Activated T-helper 17 cell treated with anti-CD3 and anti-CD28 coated beads, Interleukin-2, amount 50 U/mL, for 72 hours (primary cell): ENCODE measurements at regions not wholly inside any gene's neighbourhood (a gene's known extent, or its start where the extent isn't known, plus 50 kb on each side); places are given as distances from the start of the nearest gene placed in this dataset.
"Not testable (repeated sequence)": the region's sequence is repeated elsewhere in the genome, so short reads cannot be mapped to it uniquely, and the experiment has no call there.

Source experiments
- ATAC-seq: fragments of 150-1000 bp; cut with Tn5 transposase; replicated peaks from 2 replicates; pipeline ENCODE4 v1.10.0; 2021; ENCODE audit warnings: mild to moderate bottlenecking, moderate library complexity
- H3K27ac Mint-ChIP-seq: one replicate; pipeline ENCODE4 v1.8.0; 2022; ENCODE audit warnings: mixed read lengths
- H3K27me3 Mint-ChIP-seq: one replicate; pipeline ENCODE4 v1.8.0; 2022; ENCODE audit warnings: mixed read lengths
- H3K36me3 Mint-ChIP-seq: one replicate; pipeline ENCODE4 v1.8.0; 2022; ENCODE audit warnings: low read depth, mild to moderate bottlenecking, mixed read lengths
- H3K4me1 Mint-ChIP-seq: one replicate; pipeline ENCODE4 v1.8.0; 2022; ENCODE audit warnings: mixed read lengths
- H3K4me3 Mint-ChIP-seq: one replicate; pipeline ENCODE4 v1.8.0; 2022; ENCODE audit warnings: mild to moderate bottlenecking, mixed read lengths
- H3K9me3 Mint-ChIP-seq: one replicate; pipeline ENCODE4 v1.8.0; 2022; ENCODE audit warnings: mixed read lengths

GRCh38 chr5:71924980-71925379 lies 182.3 kb upstream of the MAP1B start:
- Mint-ChIP-seq H3K27me3 (peaks cover 37% of the 10 kb centered on the region), H3K36me3 (no peaks in the 10 kb centered on the region), H3K9me3 (peaks cover 12% of the 10 kb centered on the region), H3K4me1 (no peaks in the 10 kb centered on the region), H3K27ac (no peak overlapping the region), H3K4me3 (no peak overlapping the region)
- no peak for ATAC-seq

DNA sequence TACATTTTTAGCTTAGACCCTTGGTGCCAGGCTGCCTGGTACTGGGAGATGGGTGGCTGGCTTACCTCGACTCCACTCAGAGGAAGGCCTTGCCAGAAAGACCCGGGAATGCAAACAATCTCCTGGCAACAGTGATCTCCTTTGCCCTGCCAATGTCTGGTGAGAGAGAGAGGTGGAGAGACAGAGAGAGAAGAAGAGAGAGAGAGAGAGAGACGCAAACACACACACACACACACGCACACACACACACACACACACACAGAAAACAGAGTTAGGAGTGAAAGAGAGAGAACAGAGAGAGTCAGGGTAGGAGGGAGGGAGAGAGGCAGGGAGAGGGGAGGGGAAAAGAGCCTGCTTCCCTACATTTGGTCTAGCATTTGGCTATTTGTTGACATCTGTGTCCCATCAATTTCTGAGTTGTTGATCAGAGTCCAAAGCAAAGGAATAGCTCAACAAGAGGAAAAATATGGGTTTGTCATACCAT lies 181.6 kb upstream of the MAP1B start:
- Mint-ChIP-seq H3K4me3 (no peak overlapping the region), H3K4me1 (no peaks in the 10 kb centered on the region), H3K9me3 (peaks cover 12% of the 10 kb centered on the region), H3K36me3 (no peaks in the 10 kb centered on the region), H3K27ac (no peak overlapping the region), H3K27me3 (peaks cover 37% of the 10 kb centered on the region)
- no peak for ATAC-seq

GRCh38 chr5:71929003-71929402 lies 178.3 kb upstream of the MAP1B start:
- Mint-ChIP-seq H3K4me1 (no peaks in the 10 kb centered on the region), H3K36me3 (no peaks in the 10 kb centered on the region), H3K27me3 (peaks cover 38% of the 10 kb centered on the region), H3K27ac (no peak overlapping the region), H3K9me3 (peaks cover 12% of the 10 kb centered on the region), H3K4me3 (no peak overlapping the region)
- no peak for ATAC-seq

- H3K4me1 Mint-ChIP-seq, H3K36me3 Mint-ChIP-seq, H3K4me3 Mint-ChIP-seq, ATAC-seq, H3K27ac Mint-ChIP-seq: not testable (repeated sequence)
- peaks cover 15% of the 10 kb centered on the region for H3K9me3 Mint-ChIP-seq
- peaks cover 25% of the 10 kb centered on the region for H3K27me3 Mint-ChIP-seq
Observed at GRCh38 chr5:71930554-71930953, 176.7 kb upstream of the MAP1B start.

DNA sequence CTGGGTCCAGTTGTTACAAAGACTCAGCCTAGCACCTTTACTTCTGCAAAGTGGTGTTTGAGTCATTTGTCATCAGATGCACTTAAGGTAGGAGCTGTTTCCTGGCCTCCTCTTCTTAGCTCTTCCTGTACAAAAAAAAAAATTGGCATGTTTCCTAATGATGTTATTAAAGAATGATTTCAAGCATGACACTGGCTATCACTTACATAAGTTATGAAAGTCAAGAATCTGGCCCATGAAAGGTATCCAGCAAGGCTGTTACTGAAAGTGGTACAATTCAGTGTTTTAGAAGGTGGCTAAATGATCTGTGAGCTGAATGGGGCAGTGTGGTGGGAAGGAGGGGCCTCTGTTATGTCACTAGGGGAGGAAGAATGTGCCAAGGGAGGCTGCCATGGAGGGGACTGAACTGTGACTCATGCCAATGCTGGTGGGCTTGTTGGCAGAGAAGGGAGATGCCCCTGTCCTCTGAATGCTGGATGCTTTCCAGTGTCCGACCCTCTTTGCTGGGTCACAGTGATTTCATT lies 175.1 kb upstream of the MAP1B start:
- Mint-ChIP-seq H3K36me3 (no peaks in the 10 kb centered on the region), H3K27ac (no peak overlapping the region), H3K4me3 (no peak overlapping the region), H3K4me1 (no peaks in the 10 kb centered on the region), H3K27me3 (peaks cover 20% of the 10 kb centered on the region), H3K9me3 (peaks cover 10% of the 10 kb centered on the region)
- no peak for ATAC-seq

GRCh38 chr5:71932655-71933338 lies 174.5 kb upstream of the MAP1B start:
- Mint-ChIP-seq H3K27me3 (peaks cover 14% of the 10 kb centered on the region), H3K9me3 (peaks cover 4% of the 10 kb centered on the region), H3K4me1 (no peaks in the 10 kb centered on the region), H3K4me3 (no peak overlapping the region), H3K36me3 (no peaks in the 10 kb centered on the region), H3K27ac (no peak overlapping the region)
- no peak for ATAC-seq

DNA sequence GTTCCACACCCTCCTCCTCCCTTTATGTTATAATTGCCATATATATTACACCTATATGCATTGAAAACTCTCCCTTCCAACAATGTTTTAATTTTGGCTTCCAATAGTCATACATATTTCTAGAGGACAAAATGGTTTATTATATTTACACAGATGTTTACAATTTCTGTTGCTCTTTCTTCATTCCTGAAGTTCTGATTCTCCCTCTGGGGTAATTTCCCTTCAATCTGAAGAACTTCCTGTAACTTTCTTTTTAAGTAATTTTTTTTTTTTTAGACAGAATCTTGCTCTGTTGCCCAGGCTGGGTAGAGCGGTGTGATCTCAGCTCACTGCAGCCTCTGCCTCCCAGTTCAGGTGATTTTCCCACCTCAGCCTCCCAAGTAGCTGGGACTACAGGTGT lies 173.0 kb upstream of the MAP1B start:
- Mint-ChIP-seq H3K36me3 (no peaks in the 10 kb centered on the region), H3K4me1 (no peaks in the 10 kb centered on the region), H3K27ac (no peak overlapping the region)

DNA sequence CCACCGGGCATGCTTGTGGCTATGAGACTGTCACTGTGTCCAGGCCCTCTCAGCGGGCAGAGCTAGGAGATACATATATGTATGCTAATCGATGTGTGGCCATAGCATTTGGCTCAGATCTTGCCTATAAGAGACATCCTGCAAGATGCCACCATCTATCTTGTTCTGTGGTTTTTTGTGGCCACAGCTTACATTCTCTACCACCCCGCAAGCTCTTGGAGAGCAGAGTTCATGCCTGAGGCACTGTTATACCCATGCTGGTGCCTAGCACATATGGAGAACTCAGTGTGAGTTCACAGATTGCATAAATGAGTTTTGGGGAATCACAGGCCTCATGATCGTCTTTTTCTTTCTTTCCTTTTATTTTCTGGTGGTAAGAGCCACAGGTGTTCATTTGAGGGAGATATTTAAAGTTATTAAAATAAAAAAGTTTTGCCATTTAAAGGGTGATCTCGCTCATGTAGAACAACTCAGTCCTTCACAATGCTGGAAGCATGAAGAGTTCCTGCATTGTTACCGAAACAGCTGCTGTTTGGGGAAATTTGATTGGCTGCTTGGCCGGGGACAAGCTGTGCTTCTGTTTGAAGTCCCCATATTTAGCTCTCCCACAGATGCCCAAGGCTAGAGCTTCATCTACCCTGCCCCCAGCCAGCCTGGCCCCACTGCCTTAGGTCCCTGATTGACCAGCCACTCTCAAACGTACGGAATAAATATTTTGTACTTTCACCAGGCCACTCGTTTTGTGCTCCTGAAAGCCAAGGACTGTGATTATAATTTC lies 169.2 kb upstream of the MAP1B start:
- no peaks in the 10 kb centered on the region for H3K36me3 Mint-ChIP-seq
- peaks cover 11% of the 10 kb centered on the region for H3K27me3 Mint-ChIP-seq
- no peak for ATAC-seq
- H3K9me3 Mint-ChIP-seq: peaks cover 3% of the 10 kb centered on the region
- no peaks in the 10 kb centered on the region for H3K4me1 Mint-ChIP-seq
- H3K4me3 Mint-ChIP-seq: no peak overlapping the region
- no peak overlapping the region for H3K27ac Mint-ChIP-seq

More for the DNA sequence above, 173.0 kb upstream of the MAP1B start:
- no peak for ATAC-seq
- no peak overlapping the region for H3K4me3 Mint-ChIP-seq
- H3K27me3 Mint-ChIP-seq: peaks cover 17% of the 10 kb centered on the region
- peaks cover 3% of the 10 kb centered on the region for H3K9me3 Mint-ChIP-seq

DNA sequence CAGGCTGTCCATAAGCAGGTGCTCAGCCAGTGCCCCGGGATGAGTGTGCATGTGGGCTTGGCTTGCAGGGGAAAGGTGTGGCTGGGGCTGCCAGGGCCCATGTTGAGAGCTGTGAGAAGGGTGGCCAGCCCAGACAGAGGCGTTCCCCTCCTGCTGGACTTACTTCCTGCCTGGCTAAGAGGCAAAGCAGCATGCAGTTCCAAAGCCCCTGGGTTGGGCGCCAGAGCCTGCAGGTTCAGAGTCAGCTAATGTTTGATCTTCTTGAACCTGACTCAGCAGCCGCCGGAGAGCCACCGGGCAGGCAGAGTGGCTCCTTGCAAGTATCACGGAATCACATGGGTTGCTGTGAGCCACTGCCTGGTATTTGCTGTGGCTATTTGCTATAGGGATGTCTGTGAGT lies 168.4 kb upstream of the MAP1B start:
- Mint-ChIP-seq H3K4me1 (no peaks in the 10 kb centered on the region), H3K4me3 (no peak overlapping the region), H3K27me3 (peaks cover 11% of the 10 kb centered on the region), H3K27ac (no peak overlapping the region), H3K9me3 (peaks cover 3% of the 10 kb centered on the region), H3K36me3 (no peaks in the 10 kb centered on the region)
- no peak for ATAC-seq

- no peaks in the 10 kb centered on the region for H3K4me1 Mint-ChIP-seq
- H3K36me3 Mint-ChIP-seq: no peaks in the 10 kb centered on the region
- peaks cover 3% of the 10 kb centered on the region for H3K9me3 Mint-ChIP-seq
- ATAC-seq: peak; percentile 7
- peaks cover 14% of the 10 kb centered on the region for H3K27me3 Mint-ChIP-seq
- no peak overlapping the region for H3K27ac Mint-ChIP-seq
- no peak overlapping the region for H3K4me3 Mint-ChIP-seq
Observed at GRCh38 chr5:71939452-71940230, 167.6 kb upstream of the MAP1B start.

- H3K4me3 Mint-ChIP-seq: no peak overlapping the region
- peaks cover 1% of the 10 kb centered on the region for H3K9me3 Mint-ChIP-seq
- no peak overlapping the region for H3K27ac Mint-ChIP-seq
- H3K36me3 Mint-ChIP-seq: no peaks in the 10 kb centered on the region
- H3K4me1 Mint-ChIP-seq: no peaks in the 10 kb centered on the region
- peaks cover 18% of the 10 kb centered on the region for H3K27me3 Mint-ChIP-seq
- ATAC-seq: no peak
Observed at GRCh38 chr5:71943874-71944273, 163.4 kb upstream of the MAP1B start.

GRCh38 chr5:71945436-71945835 lies 161.8 kb upstream of the MAP1B start:
- H3K36me3 Mint-ChIP-seq: no peaks in the 10 kb centered on the region
- no peak for ATAC-seq

GRCh38 chr5:71946343-71947030 lies 160.8 kb upstream of the MAP1B start:
- Mint-ChIP-seq H3K27ac (no peak overlapping the region), H3K36me3 (no peaks in the 10 kb centered on the region), H3K27me3 (peaks cover 14% of the 10 kb centered on the region), H3K4me3 (no peak overlapping the region), H3K4me1 (no peaks in the 10 kb centered on the region), H3K9me3 (peaks cover 7% of the 10 kb centered on the region)
- no peak for ATAC-seq

More at GRCh38 chr5:71945436-71945835, 161.8 kb upstream of the MAP1B start:
- Mint-ChIP-seq H3K27ac (no peak overlapping the region), H3K4me1 (no peaks in the 10 kb centered on the region), H3K27me3 (peaks cover 14% of the 10 kb centered on the region), H3K4me3 (no peak overlapping the region), H3K9me3 (peaks cover 7% of the 10 kb centered on the region)

DNA sequence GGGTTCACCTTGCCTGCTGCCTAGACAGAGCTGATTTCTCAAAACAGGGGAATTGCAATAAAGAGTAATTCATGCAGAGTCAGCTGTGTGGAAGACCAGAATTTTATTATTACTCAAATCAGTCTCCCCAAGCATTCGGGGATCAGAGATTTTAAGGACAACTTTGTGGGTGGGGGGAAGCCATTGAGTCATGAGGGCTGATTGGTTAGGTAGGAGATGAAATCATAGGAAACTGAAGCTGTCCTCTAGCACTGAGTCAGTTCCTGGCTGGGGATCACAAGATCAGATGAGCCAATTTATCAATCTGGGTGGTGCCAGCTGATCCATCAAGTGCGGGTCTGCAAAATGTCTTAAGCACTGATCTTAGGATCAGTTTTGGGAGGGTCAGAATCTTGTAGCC lies 159.1 kb upstream of the MAP1B start:
- Mint-ChIP-seq H3K4me3 (no peak overlapping the region), H3K36me3 (no peaks in the 10 kb centered on the region), H3K4me1 (no peaks in the 10 kb centered on the region), H3K27ac (no peak overlapping the region), H3K27me3 (peaks cover 19% of the 10 kb centered on the region), H3K9me3 (peaks cover 7% of the 10 kb centered on the region)
- ATAC-seq: peak; percentile 63
